CD14-positive monocyte (primary cell): ENCODE measurements at regions not wholly inside any gene's neighbourhood (a gene's known extent, or its start where the extent isn't known, plus 50 kb on each side); places are given as distances from the start of the nearest gene placed in this dataset.

Experiments
- DNase-seq, 3 donors: peaks; one replicate each; pipeline ENCODE4 v3.0.0-alpha.2; 2011 to 2022
- H2AFZ ChIP-seq: 2 replicates; pipeline ENCODE4 v1.6.0; 2012; ENCODE audit warnings: mild to moderate bottlenecking, low read depth, low read length, inconsistent platforms; ENCODE audit not compliant: insufficient read depth, poor library complexity, severe bottlenecking
- H3K27ac ChIP-seq, 2 donors: 1 replicate in 1 of 2; 2 replicates in 1 of 2; pipeline ENCODE4 v1.5.1; 2012 to 2013; ENCODE audit warnings: low read length in 2 of 2, control low read depth in 1 of 2, inconsistent platforms in 1 of 2, low read depth in 1 of 2, mild to moderate bottlenecking in 1 of 2
- H3K27me3 ChIP-seq, 2 donors: one replicate each; pipeline versions ENCODE4 v1.6.0 to v1.6.1; 2011 to 2013; ENCODE audit warnings: low read length in 2 of 2; ENCODE audit not compliant: control insufficient read depth in 2 of 2, insufficient read depth in 2 of 2
- H3K36me3 ChIP-seq, 2 donors: replicated peaks in 1 of 2; 1 replicate in 1 of 2; 2 replicates in 1 of 2; pipeline versions ENCODE4 v1.5.1 to v1.6.1; 2012 to 2013; ENCODE audit warnings: low read length in 2 of 2, control low read depth in 1 of 2, inconsistent platforms in 1 of 2, mild to moderate bottlenecking in 1 of 2; ENCODE audit not compliant: insufficient read depth in 2 of 2, control insufficient read depth in 1 of 2
- H3K4me1 ChIP-seq, 2 donors: 1 replicate in 1 of 2; 2 replicates in 1 of 2; pipeline versions ENCODE4 v1.5.1 to v1.6.1; 2012 to 2013; ENCODE audit warnings: low read length in 2 of 2, control low read depth in 1 of 2, inconsistent platforms in 1 of 2, mild to moderate bottlenecking in 1 of 2, moderate library complexity in 1 of 2; ENCODE audit not compliant: insufficient read depth in 2 of 2, control insufficient read depth in 1 of 2
- H3K4me2 ChIP-seq: replicated peaks from 2 replicates; pipeline ENCODE3; 2012; ENCODE audit warnings: low read length, moderate library complexity, mild to moderate bottlenecking; ENCODE audit not compliant: poor library complexity, severe bottlenecking; ENCODE audit errors: extremely low read depth
- H3K4me3 ChIP-seq, 3 experiments: fragments of 200-600 bp in 1 of 3; sonication (generic) in 1 of 3; replicated peaks in 1 of 3; 1 replicate in 2 of 3; 2 replicates in 1 of 3; pipeline ENCODE4 v1.5.1; 2011 to 2013; ENCODE audit warnings: low read length in 3 of 3, mild to moderate bottlenecking in 3 of 3, control low read depth in 2 of 3, low read depth in 2 of 3, inconsistent platforms in 1 of 3, moderate library complexity in 1 of 3
- H3K79me2 ChIP-seq: 2 replicates; pipeline ENCODE4 v1.6.0; 2012; ENCODE audit warnings: mild to moderate bottlenecking, control low read depth, inconsistent platforms, low read length, moderate library complexity; ENCODE audit not compliant: insufficient read depth
- H3K9ac ChIP-seq: 2 replicates; pipeline ENCODE4 v1.6.0; 2017; ENCODE audit warnings: low read length, mild to moderate bottlenecking; ENCODE audit not compliant: insufficient read depth, poor library complexity, severe bottlenecking
- H3K9me3 ChIP-seq, 2 donors: replicated peaks in 1 of 2; 1 replicate in 1 of 2; 2 replicates in 1 of 2; pipeline versions ENCODE4 v1.5.1 to v1.6.1; 2012 to 2013; ENCODE audit warnings: low read length in 2 of 2, control low read depth in 1 of 2; ENCODE audit not compliant: control insufficient read depth in 1 of 2, insufficient read depth in 1 of 2
- H4K20me1 ChIP-seq: 2 replicates; pipeline ENCODE4 v1.6.0; 2012; ENCODE audit warnings: mild to moderate bottlenecking, low read length, control low read depth, moderate library complexity; ENCODE audit not compliant: insufficient read depth
- H3K27ac Mint-ChIP-seq, 7 donors: one replicate each; pipeline ENCODE4 v1.8.0; 2020; ENCODE audit warnings: mild to moderate bottlenecking in 7 of 7, mixed read lengths in 7 of 7, moderate library complexity in 6 of 7, inconsistent platforms in 2 of 7
- H3K27me3 Mint-ChIP-seq, 3 donors: one replicate each; pipeline ENCODE4 v1.8.0; 2021 to 2022; ENCODE audit warnings: low read depth in 3 of 3, mild to moderate bottlenecking in 3 of 3, mixed read lengths in 3 of 3, moderate library complexity in 3 of 3, inconsistent platforms in 1 of 3
- H3K36me3 Mint-ChIP-seq, 2 donors: one replicate each; pipeline ENCODE4 v1.8.0; 2020; ENCODE audit warnings: mixed read lengths in 2 of 2, inconsistent platforms in 1 of 2, mild to moderate bottlenecking in 1 of 2
- H3K4me1 Mint-ChIP-seq: one replicate; pipeline ENCODE4 v1.8.0; 2020; ENCODE audit warnings: mild to moderate bottlenecking, mixed read lengths
- H3K4me3 Mint-ChIP-seq, 2 donors: one replicate each; pipeline ENCODE4 v1.8.0; 2020; ENCODE audit warnings: mild to moderate bottlenecking in 2 of 2, mixed read lengths in 2 of 2, moderate library complexity in 1 of 2
- H3K9me3 Mint-ChIP-seq, 7 donors: one replicate each; pipeline ENCODE4 v1.8.0; 2020 to 2022; ENCODE audit warnings: mixed read lengths in 7 of 7, mild to moderate bottlenecking in 6 of 7, moderate library complexity in 6 of 7, inconsistent platforms in 2 of 7
- CTCF ChIP-seq: fragments of 200-600 bp; IDR thresholded peaks from one replicate; pipeline ENCODE4 v1.8.0; 2022; ENCODE audit warnings: antibody characterized with exemption, mild to moderate bottlenecking
- WGBS: methylation state at CpG from one replicate; pipeline ENCODE4 v1.1.5; 2013; ENCODE audit warnings: missing lambda C conversion rate; ENCODE audit not compliant: insufficient coverage; 5-methylcytosine and 5-hydroxymethylcytosine counted together
- intact Hi-C, 2 donors: fragments of 100-400 bp; cut with micrococcal nuclease; formaldehyde crosslinking; loops; one replicate each; pipeline versions ENCODE4 v1.15.0 to v1.15.1; 2023

DNA sequence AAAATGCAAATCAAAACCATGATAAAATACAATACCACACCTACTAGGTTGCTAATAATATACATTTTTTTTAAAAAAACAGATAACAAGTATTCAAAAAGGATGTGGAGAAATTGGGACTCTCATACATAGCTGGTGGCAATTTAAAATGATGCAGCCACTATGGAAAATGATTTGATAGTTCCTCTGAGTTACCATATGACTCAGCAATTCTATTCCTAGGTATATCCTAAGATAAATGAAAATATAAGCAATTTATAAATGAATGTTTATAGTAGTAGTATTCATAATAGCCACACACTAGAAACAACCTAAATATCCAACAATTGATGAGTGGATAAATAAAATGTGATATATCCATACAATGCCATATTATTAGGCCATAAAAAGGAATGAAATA, 210.2 kb downstream of the MREG start:
- Histone ChIP-seq H4K20me1 (no peaks in the 10 kb centered on the region), H3K4me3 (no peak overlapping the region), H3K9ac (no peak overlapping the region), H3K9me3 (no peaks in the 10 kb centered on the region), H2AFZ (no peak overlapping the region), H3K79me2 (no peaks in the 10 kb centered on the region), H3K4me2 (no peak overlapping the region), H3K27me3 (no peaks in the 10 kb centered on the region), H3K4me1 (no peaks in the 10 kb centered on the region), H3K27ac (no peak overlapping the region), H3K36me3 (no peaks in the 10 kb centered on the region)
- Mint-ChIP-seq H3K9me3 (peaks cover 0 to 4% (median 0%) of the 10 kb centered on the region in 7 donors), H3K4me1 (peaks cover 2% of the 10 kb centered on the region), H3K27ac (no peak overlapping the region), H3K27me3 (peaks cover 3 to 6% (median 3%) of the 10 kb centered on the region in 3 donors), H3K36me3 (no peaks in the 10 kb centered on the region), H3K4me3 (no peak overlapping the region)
- intact Hi-C loops = no loop called here
- TF ChIP-seq CTCF = no peak
- DNase-seq = no peak

DNA sequence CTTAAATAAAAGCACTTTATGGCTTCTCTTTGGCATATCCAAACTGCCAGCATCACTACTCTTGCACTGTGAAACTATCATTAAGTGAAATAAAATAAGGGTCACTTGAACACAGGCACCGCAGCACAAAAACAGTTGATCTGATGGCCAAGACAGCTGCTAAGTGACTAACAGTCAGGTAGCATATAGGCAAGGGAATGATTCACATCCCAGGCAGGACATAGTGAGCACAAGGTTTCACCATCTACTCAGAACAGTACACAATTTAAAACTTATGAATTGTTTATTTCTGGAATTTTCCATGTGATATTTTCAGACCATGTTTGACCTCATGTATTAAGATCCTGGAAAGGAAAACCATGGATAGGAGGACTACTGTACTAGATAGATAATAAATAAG, 214.2 kb downstream of the MREG start:
- Histone ChIP-seq H3K4me2 (no peak overlapping the region), H3K4me3 (no peak overlapping the region), H2AFZ (no peak overlapping the region), H3K27me3 (no peaks in the 10 kb centered on the region), H3K36me3 (no peaks in the 10 kb centered on the region), H4K20me1 (no peaks in the 10 kb centered on the region), H3K9me3 (no peaks in the 10 kb centered on the region), H3K27ac (no peak overlapping the region), H3K4me1 (peaks cover 28 to 30% of the 10 kb centered on the region in 2 donors), H3K79me2 (no peaks in the 10 kb centered on the region), H3K9ac (no peak overlapping the region)
- no CpG with 5 or more reads among the region's 1 CpG for WGBS
- peaks cover 0 to 3% (median 1%) of the 10 kb centered on the region in 7 donors for H3K9me3 Mint-ChIP-seq
- TF ChIP-seq CTCF = no peak
- peaks cover 0 to 2% of the 10 kb centered on the region in 2 donors for H3K36me3 Mint-ChIP-seq
- peaks cover 0 to 3% (median 3%) of the 10 kb centered on the region in 3 donors for H3K27me3 Mint-ChIP-seq
- no peak overlapping the region for H3K27ac Mint-ChIP-seq
- no peak overlapping the region for H3K4me3 Mint-ChIP-seq
- intact Hi-C loops = no loop called here
- peaks cover 29% of the 10 kb centered on the region for H3K4me1 Mint-ChIP-seq
- DNase-seq = no peak
